ENCODE measurements at regions not wholly inside any gene's neighbourhood (a gene's known extent, or its start where the extent isn't known, plus 50 kb on each side); places are given as distances from the start of the nearest gene placed in this dataset.

GRCh38 chr2:60152226-60152833 is 401.1 kb downstream of the BCL11A start:
- DNase-seq: no peak

- no peak for DNase-seq
Observed at GRCh38 chr2:60149176-60149575, 404.3 kb downstream of the BCL11A start.

GRCh38 chr2:60148716-60149115 is 404.7 kb downstream of the BCL11A start:
- DNase-seq: no peak

GRCh38 chr2:60140185-60140584 is 413.3 kb downstream of the BCL11A start:
- no peak for DNase-seq

- no peak for DNase-seq
Observed at GRCh38 chr2:60136913-60137312, 416.5 kb downstream of the BCL11A start.

- DNase-seq: no peak
Observed at GRCh38 chr2:60127191-60127590, 426.3 kb downstream of the BCL11A start.

GRCh38 chr2:60125611-60126426 is 427.6 kb downstream of the BCL11A start:
- DNase-seq: no peak

GRCh38 chr2:60119778-60120177 is 433.7 kb downstream of the BCL11A start:
- no peak for DNase-seq

- DNase-seq: no peak
Observed at GRCh38 chr2:60118917-60119316, 434.5 kb downstream of the BCL11A start.

GRCh38 chr2:60118061-60118460 is 435.4 kb downstream of the BCL11A start:
- DNase-seq: no peak

GRCh38 chr2:60116161-60116875 is 437.1 kb downstream of the BCL11A start:
- no peak for DNase-seq

GRCh38 chr2:60109744-60110143 is 443.7 kb downstream of the BCL11A start:
- no peak for DNase-seq

GRCh38 chr2:60106836-60107529 is 446.5 kb downstream of the BCL11A start:
- DNase-seq: no peak

- no peak for DNase-seq
Observed at GRCh38 chr2:60105906-60106305, 447.5 kb downstream of the BCL11A start.

GRCh38 chr2:60104514-60105505 is 448.6 kb downstream of the BCL11A start:
- no peak for DNase-seq

- DNase-seq: no peak
Observed at GRCh38 chr2:60100034-60100433, 453.4 kb downstream of the BCL11A start.

- no peak for DNase-seq
Observed at GRCh38 chr2:60098996-60099395, 454.5 kb downstream of the BCL11A start.

GRCh38 chr2:60097298-60097697 is 456.2 kb downstream of the BCL11A start:
- no peak for DNase-seq

GRCh38 chr2:60096556-60096955 is 456.9 kb downstream of the BCL11A start:
- DNase-seq: no peak

- DNase-seq: no peak
Observed at GRCh38 chr2:60095903-60096302, 457.6 kb downstream of the BCL11A start.

- DNase-seq: no peak
Observed at GRCh38 chr2:60095202-60095815, 458.1 kb downstream of the BCL11A start.

Measured in activated T-cell treated with anti-CD3 and anti-CD28 coated beads for 4 hours (primary cell).